NCI-H446 treated with DMSO at 0.1 percent for 48 hours (cell line): ENCODE measurements at regions not wholly inside any gene's neighbourhood (a gene's known extent, or its start where the extent isn't known, plus 50 kb on each side); places are given as distances from the start of the nearest gene placed in this dataset.
A peak's percentile ranks its signal among the peaks of the same experiment; 100 is the strongest.
"Not testable (repeated sequence)": the region's sequence is repeated elsewhere in the genome, so short reads cannot be mapped to it uniquely, and the experiment has no call there.

Experiments used
- DNase-seq: peaks from one replicate; lab custom pipeline; 2025; lab: John Stamatoyannopoulos, UW

DNA sequence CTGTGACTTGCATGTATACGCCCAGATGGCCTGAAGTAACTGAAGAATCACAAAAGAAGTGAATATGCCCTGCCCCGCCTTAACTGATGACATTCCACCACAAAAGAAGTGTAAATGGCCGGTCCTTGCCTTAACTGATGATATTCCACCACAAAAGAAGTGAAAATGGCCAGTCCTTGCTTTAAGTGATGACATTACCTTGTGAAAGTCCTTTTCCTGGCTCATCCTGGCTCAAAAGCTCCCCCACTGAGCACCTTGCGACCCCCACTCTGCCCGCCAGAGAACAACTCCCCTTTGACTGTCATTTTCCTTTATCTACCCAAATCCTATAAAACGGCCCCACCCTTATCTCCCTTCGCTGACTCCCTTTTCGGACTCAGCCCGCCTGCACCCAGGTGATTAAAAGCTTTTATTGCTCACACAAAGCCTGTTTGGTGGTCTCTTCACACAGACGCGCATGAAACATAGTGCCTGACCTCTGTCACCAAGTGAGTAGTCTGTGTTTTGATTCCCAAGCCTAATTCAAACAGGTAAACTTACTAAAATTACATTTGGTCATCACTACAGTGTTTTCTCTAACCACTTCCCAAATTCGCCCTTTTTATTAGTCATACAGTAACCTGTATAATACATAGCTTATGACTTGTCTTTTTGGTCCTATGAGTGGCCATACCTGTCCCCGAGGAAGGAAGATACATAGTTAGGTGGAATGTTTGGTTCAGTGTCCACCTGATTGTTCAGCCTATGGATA lies 140.7 kb upstream of the PROK2 start:
- not testable (repeated sequence) for DNase-seq

GRCh38 chr3:71924721-71925120 lies 139.8 kb upstream of the PROK2 start:
- DNase-seq, result no peak

GRCh38 chr3:71921036-71921435 lies 136.1 kb upstream of the PROK2 start:
- DNase-seq, result no peak

GRCh38 chr3:71919572-71919971 lies 134.6 kb upstream of the PROK2 start:
- no peak for DNase-seq

- no peak for DNase-seq
Observed at GRCh38 chr3:71917545-71917944, 132.6 kb upstream of the PROK2 start.

- DNase-seq, result no peak
Observed at GRCh38 chr3:71916747-71917369, 131.9 kb upstream of the PROK2 start.

GRCh38 chr3:71912839-71913495 lies 128.0 kb upstream of the PROK2 start:
- DNase-seq, result no peak

GRCh38 chr3:71910108-71910507 lies 125.2 kb upstream of the PROK2 start:
- DNase-seq, result no peak

DNA sequence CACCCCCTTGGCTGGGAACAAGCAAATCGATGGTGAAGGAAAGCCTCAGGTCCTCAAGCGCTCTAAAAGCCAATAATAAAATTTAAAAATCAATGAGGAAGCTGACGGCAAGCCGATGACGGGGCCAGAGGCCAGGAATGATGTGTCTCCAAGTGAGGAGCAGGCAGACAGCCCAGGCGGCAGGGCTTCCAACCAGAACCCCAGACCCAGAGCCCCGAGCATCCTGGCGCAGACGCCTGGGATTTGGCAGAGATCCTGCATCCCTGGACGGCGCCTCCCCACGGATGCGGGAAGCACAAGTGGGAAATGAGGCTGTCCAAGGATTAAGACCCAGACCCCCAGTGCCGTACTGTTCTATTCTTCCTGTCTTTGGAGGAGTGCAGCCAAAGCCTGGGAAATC lies 123.0 kb upstream of the PROK2 start:
- DNase-seq, result peak; percentile 69

DNA sequence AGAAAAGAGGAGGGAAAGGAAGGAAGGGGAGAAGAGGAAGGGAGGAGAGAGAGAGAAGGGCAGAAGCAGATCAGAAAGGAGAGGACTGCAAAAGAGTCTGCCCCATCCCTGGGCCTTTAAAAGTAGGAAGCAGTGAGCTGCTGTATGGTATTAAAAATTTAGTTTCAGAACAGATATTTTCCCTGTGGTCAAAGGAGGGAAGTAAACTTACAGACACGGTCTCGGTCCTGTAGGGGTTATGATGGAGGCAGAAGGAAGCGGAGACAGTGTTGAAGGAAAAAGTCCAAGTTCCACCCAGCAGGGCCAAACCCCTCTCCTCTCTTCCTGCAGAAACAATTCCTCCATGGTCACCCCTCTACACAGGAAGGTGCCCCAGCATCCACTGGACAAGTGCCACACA lies 122.0 kb upstream of the PROK2 start:
- no peak for DNase-seq

DNA sequence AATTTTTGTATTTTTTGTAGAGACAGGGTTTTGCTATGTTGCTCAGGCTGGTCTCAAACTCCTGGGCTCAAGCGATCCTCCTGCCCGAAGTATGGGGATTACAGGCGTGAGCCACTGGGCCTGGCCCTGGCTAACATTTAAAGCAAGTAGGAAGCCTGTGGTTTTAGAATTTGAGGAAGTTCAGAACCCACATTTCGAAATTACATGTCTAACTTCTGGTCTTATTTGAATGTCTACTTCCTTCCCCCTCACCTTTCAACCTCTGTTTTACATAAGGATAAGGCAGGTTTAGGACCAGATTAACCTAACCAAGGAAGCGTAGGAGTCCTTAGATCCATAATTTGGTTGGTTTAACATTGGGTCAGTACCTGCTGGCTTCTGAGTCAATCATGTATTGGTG lies 120.5 kb upstream of the PROK2 start:
- DNase-seq, result no peak

DNA sequence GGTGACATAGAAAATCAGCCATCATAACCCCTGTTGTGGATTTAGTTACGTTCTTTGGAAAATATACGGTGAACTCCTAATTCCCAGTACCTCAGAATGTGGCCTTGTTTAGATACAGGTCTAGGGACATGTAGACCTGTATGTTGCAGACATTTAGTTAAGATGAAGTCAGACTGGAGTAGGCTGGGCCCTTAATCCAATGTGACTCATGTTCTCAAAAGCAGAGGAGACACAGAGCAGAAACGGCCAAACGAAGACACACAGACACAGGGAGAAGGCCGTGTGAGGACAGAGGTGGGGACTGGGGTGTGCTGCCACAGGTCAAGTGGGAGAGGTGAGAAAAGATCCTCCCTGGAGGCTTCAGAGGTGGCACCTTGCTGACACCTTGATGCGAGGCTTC lies 119.0 kb upstream of the PROK2 start:
- DNase-seq, result no peak

DNA sequence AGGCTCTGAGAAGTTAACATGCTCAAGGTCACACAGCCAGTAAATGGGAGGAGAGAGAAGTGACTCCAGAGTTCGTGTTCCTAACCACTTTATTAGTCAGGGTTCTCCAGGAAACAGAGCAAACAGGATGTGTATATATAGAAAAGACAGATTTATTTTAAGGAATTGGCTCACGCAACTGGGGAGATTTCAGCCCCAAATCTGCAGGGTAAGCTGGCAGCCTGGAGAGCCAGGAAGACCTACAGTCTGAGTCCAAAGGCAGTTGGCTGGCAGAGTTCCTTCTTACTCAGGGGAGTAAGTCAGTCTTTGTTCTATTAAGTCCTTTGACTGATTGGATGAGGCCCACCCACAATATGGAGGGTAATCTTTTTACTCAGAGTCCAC lies 118.2 kb upstream of the PROK2 start:
- no peak for DNase-seq

DNA sequence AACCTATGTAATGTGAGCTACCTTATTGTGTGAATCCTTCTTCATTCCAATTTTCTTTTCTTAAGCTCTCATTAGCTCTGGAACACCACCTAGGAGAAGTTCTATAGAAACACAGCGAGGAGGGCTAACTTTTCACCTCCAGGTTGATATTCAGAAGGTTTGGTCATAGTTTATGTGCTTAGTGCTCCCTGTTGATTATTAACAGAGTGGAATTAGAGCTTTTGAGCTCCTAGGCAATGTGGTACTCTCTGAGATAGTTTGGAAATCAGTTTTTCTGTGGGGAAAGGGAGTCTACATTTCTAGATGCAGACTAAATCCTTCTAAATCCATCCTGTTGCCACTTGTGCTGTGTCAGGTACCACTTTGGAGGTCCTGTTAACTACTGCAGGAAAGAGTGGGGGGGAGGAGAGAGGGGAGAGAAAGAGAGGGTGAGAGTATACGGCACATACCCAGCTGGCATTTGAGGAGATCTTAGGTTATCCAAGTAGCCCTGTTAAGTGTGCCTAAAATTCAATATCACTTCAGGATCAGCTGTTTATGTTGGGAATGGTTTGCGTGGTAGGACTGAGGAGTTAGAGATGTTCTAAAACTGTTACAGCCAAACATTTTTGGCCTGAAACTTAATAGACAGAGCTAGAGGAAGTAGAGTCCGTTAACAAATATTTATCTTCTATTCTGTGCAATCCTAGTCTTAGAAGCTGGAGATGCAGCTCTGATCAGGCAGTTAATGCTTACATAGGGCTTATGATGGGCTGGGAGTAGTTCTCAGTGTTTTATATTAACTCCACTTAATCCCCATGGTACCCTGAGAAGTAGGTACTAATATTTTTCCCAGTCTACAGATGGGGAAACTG lies 117.5 kb upstream of the PROK2 start:
- DNase-seq, result no peak

- DNase-seq, result no peak
Observed at GRCh38 chr3:71901645-71902044, 116.7 kb upstream of the PROK2 start.

GRCh38 chr3:71900057-71900456 lies 115.1 kb upstream of the PROK2 start:
- no peak for DNase-seq

GRCh38 chr3:71896751-71897150 lies 111.8 kb upstream of the PROK2 start:
- no peak for DNase-seq

DNA sequence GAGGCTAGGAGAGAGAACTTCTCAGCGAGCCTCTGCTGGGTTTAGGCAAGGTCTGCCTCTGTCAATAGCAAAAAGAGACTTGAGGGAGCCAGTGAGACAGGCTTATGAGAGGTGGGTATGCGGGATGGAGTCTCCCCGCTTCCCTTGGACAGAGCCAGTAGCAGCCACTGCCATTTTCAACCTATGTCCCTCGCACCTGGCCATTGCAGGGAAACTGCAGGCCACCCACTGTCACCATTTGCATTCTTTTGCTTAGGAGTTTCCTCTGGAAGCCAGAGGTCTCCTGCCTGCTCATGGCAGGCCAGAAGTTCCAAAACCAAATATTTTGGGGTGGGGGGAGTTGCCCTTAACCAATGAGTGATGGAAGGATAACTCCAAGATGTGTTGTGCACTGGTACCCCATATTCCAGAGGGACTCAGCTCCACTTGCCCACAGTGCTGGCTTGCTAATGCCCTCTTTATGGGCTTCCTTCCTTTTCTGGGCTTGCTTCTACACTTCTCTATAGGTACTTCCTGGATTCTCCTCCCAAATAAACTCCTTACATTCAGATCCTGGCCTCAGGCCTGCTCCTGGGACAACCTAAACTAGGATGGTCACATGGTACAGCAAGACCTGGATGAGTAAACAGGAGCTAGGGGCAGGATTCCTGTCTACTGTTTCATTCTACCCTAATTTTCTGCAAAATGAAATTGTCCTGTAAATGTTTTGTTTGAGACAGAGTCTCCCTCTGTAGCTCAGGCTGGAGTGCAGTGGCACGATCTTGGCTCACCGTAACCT lies 108.9 kb upstream of the PROK2 start:
- DNase-seq, result no peak

- no peak for DNase-seq
Observed at GRCh38 chr3:71893122-71893521, 108.2 kb upstream of the PROK2 start.

GRCh38 chr3:71891483-71891882 lies 106.5 kb upstream of the PROK2 start:
- no peak for DNase-seq

GRCh38 chr3:71890356-71890931 lies 105.5 kb upstream of the PROK2 start:
- DNase-seq, result no peak
